Right lobe of liver (tissue), 6 donors: ENCODE measurements at regions not wholly inside any gene's neighbourhood (a gene's known extent, or its start where the extent isn't known, plus 50 kb on each side); places are given as distances from the start of the nearest gene placed in this dataset.
A peak's percentile ranks its signal among the peaks of the same experiment; 100 is the strongest.

Source experiments
- ATAC-seq, 4 donors: fragments of 200-7000 bp; cut with Tn5 transposase; one replicate each; pipeline ENCODE4 v1.9.1; 2020; ENCODE audit warnings: mild to moderate bottlenecking in 4 of 4, moderate library complexity in 4 of 4
- DNase-seq, 3 donors: peaks; one replicate each; pipeline ENCODE4 v3.0.0-alpha.2; 2020
- H3K27ac ChIP-seq, 3 donors: fragments of 200-600 bp; one replicate each; pipeline ENCODE4 v1.8.0; 2022
- H3K27me3 ChIP-seq, 2 donors: fragments of 200-600 bp; one replicate each; pipeline ENCODE4 v1.8.0; 2022
- H3K36me3 ChIP-seq, 4 donors: fragments of 200-600 bp; sonication (generic) in 1 of 4; one replicate each; pipeline versions ENCODE4 v1.5.1 to v1.8.0; 2017 to 2022; ENCODE audit warnings: control low read depth in 1 of 4
- H3K4me1 ChIP-seq, 4 donors: fragments of 200-600 bp; sonication (generic) in 1 of 4; one replicate each; pipeline versions ENCODE4 v1.5.1 to v1.8.0; 2017 to 2022; ENCODE audit warnings: control low read depth in 1 of 4
- H3K4me3 ChIP-seq, 3 donors: fragments of 200-600 bp; one replicate each; pipeline ENCODE4 v1.8.0; 2022
- H3K9me3 ChIP-seq, 4 donors: fragments of 200-600 bp; sonication (generic) in 1 of 4; one replicate each; pipeline versions ENCODE4 v1.5.1 to v1.8.0; 2017 to 2022; ENCODE audit warnings: control low read depth in 1 of 4
- POLR2A ChIP-seq: fragments of 450-650 bp; IDR thresholded peaks from one replicate; pipeline ENCODE4 v1.6.1; 2017; ENCODE audit warnings: antibody characterized with exemption, mild to moderate bottlenecking
- WGBS: methylation state at CpG from one replicate; pipeline ENCODE4 v1.1.6; 2018; ENCODE audit warnings: low coverage, low lambda C conversion rate; ENCODE audit not compliant: insufficient coverage; ENCODE audit errors: missing lambda C conversion rate; 5-methylcytosine and 5-hydroxymethylcytosine counted together
- intact Hi-C, 2 donors: fragments of 100-400 bp; cut with DNase I; formaldehyde crosslinking; loops; one replicate each; pipeline versions ENCODE4 v1.11.2 to v1.14.1; 2022
- TF ChIP-seq, protein P1 (sequence below), 4 donors: fragments of 200-600 bp in 3 of 4; fragments of 450-650 bp in 1 of 4; IDR thresholded peaks; one replicate each; pipeline versions ENCODE4 v1.5.1 to v1.8.0; 2016 to 2022; ENCODE audit warnings: antibody characterized with exemption in 4 of 4, mild to moderate bottlenecking in 2 of 4
- donor health status: DM: no; HTN: yes; CAD: no.
- donor health status: DM: no; HTN: no; CAD: no.
- donor health status: DM: no; HTN: no; CAD: no.
- donor health status: DM: no; HTN: yes; CAD: no.
- donor health status: DM: no; HTN: yes; CAD: no.

DNA sequence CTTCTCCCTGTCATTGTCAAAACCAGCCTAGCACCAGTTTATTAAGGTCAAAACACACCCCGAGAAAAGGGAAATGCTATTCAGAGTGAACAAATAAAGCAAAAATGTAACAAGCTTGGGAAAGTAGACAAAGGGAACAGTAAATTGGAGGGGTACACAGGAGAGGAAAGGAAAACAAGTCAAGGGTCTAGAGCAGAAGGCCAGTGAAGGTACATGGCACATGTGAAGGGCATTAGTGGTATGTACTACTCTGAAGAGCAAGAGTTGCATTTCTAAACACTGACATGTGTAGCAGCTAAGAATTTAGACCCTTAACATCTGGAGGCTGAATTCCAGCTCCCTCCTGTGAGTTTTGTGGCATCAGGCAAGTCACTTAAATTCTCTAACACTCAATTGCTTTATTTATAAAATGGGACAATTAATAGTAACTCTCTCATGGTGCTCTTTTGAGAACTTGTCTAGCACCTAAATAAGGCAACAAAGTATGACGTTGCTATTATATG is 244.3 kb upstream of the ADAMTS9 start:
- Histone ChIP-seq H3K4me3 (no peak overlapping the region), H3K27ac (no peak overlapping the region)

DNA sequence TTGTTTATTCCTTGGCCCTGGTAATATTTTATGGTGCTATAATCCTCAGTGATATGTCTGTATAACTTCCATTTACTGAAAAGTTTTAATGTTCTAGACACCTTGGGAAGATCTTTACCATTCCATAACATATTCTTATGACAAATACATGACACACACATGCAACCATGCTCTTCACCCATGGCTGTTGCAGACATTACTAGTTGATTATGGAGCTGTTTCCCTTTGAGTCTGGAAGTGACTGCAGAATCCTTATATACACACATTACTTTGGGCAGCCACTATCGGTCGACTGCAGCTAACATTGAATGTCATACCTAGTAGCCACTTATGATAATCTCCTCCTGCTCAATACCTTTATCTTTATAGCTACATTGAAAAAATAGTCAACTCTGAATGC is 243.1 kb upstream of the ADAMTS9 start:
- Histone ChIP-seq H3K27ac (no peak overlapping the region), H3K36me3 (no peaks in the 10 kb centered on the region), H3K27me3 (no peaks in the 10 kb centered on the region), H3K9me3 (no peaks in the 10 kb centered on the region), H3K4me1 (no peaks in the 10 kb centered on the region), H3K4me3 (no peak overlapping the region)
- no peak for ATAC-seq
- 88% methylated on average over 2 of the region's 2 CpGs for WGBS
- DNase-seq, result no peak
- intact Hi-C loops, result no loop called here
- no peak for TF ChIP-seq POLR2A
- TF ChIP-seq, protein P1, sequence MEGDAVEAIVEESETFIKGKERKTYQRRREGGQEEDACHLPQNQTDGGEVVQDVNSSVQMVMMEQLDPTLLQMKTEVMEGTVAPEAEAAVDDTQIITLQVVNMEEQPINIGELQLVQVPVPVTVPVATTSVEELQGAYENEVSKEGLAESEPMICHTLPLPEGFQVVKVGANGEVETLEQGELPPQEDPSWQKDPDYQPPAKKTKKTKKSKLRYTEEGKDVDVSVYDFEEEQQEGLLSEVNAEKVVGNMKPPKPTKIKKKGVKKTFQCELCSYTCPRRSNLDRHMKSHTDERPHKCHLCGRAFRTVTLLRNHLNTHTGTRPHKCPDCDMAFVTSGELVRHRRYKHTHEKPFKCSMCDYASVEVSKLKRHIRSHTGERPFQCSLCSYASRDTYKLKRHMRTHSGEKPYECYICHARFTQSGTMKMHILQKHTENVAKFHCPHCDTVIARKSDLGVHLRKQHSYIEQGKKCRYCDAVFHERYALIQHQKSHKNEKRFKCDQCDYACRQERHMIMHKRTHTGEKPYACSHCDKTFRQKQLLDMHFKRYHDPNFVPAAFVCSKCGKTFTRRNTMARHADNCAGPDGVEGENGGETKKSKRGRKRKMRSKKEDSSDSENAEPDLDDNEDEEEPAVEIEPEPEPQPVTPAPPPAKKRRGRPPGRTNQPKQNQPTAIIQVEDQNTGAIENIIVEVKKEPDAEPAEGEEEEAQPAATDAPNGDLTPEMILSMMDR (IDR thresholded peaks at IDR 0.05), result no peak

More for the DNA sequence above, 244.3 kb upstream of the ADAMTS9 start:
- Histone ChIP-seq H3K27me3 (no peaks in the 10 kb centered on the region), H3K4me1 (no peaks in the 10 kb centered on the region), H3K9me3 (no peaks in the 10 kb centered on the region), H3K36me3 (no peaks in the 10 kb centered on the region)
- 87% methylated on average over 2 of the region's 2 CpGs for WGBS
- intact Hi-C loops, result no loop called here
- no peak for TF ChIP-seq POLR2A
- TF ChIP-seq, protein P1 (IDR thresholded peaks at IDR 0.05), result no peak
- DNase-seq (no peak), ATAC-seq (no peak)

DNA sequence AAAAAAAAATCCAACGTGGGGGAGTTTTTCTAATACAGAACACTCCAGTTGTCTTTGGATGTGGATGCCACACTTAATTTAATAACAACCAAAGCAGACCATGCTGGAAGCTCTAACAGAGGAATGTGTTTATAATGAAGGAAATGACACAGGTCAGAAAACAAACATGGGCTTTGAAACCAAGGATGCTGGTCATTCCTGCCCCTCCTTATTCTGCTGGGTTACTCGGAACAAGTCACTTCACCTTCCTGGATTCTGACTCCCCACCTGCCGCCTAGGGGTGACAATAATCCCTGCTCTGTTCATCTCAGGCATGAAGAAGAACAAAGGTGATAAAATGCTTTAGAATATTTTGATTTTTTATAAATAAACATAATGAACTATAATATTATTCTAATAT is 240.9 kb upstream of the ADAMTS9 start:
- H3K27me3 ChIP-seq, result no peaks in the 10 kb centered on the region
- H3K27ac ChIP-seq, result no peak overlapping the region
- DNase-seq, result no peak

DNA sequence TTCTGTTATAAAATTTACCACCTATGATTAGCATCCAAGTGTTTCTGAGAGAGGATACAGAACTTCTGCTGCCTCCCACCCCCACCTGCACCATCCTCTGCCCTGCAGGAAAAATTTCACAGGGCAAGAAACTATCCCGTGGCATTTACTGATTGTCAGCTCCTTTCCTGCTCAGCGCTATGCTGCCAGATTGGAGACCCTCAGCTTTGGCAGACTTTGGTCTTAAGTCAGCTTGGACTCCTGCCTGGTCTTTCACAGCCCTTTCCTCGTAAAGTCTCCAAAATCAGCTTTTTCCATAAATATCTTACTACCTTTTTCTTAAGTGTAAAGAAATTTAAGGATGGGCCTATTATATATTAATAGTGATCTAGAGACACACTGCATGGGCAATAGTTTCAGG is 239.9 kb upstream of the ADAMTS9 start:
- Histone ChIP-seq H3K4me3 (no peak overlapping the region), H3K9me3 (no peaks in the 10 kb centered on the region), H3K4me1 (no peaks in the 10 kb centered on the region), H3K36me3 (no peaks in the 10 kb centered on the region), H3K27ac (no peak overlapping the region), H3K27me3 (no peaks in the 10 kb centered on the region)
- no peak for TF ChIP-seq POLR2A
- TF ChIP-seq, protein P1 (IDR thresholded peaks at IDR 0.05), result no peak
- DNase-seq (no peak), ATAC-seq (no peak)
- WGBS, result 51% methylated on average over 3 of the region's 3 CpGs
- intact Hi-C loops, result no loop called here

More for the DNA sequence above, 240.9 kb upstream of the ADAMTS9 start:
- no peak overlapping the region for H3K4me3 ChIP-seq
- intact Hi-C loops, result no loop called here
- peak in 2 of 4 donors; percentile 31 to 41 for ATAC-seq
- no peaks in the 10 kb centered on the region for H3K9me3 ChIP-seq
- 79% methylated on average over 3 of the region's 3 CpGs for WGBS
- no peaks in the 10 kb centered on the region for H3K4me1 ChIP-seq
- TF ChIP-seq, protein P1 (IDR thresholded peaks at IDR 0.05), result no peak
- no peak for TF ChIP-seq POLR2A
- no peaks in the 10 kb centered on the region for H3K36me3 ChIP-seq

DNA sequence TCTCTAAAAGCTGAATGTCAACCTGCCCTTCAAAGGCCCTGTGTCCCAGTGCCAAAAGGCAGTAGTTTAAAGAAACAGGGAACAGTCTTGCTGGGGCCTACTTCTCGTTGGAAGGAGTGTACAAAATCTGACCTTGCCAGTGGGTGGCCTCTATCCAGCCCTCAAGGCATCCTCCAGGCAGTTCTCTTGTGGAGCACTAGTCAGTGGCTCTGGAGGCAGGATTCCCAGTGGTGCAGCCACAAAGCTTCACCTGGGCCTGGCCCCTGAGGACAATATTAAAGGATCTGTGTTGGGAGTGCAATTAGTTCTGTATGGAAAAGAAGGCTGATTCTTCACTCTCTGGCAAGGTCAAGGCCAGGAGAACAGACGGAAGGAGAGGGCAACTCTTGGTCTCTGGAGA is 237.8 kb upstream of the ADAMTS9 start:
- Histone ChIP-seq H3K4me1 (no peaks in the 10 kb centered on the region), H3K4me3 (no peak overlapping the region), H3K36me3 (no peaks in the 10 kb centered on the region), H3K9me3 (no peaks in the 10 kb centered on the region), H3K27ac (no peak overlapping the region), H3K27me3 (no peaks in the 10 kb centered on the region)
- no peak for TF ChIP-seq POLR2A
- TF ChIP-seq, protein P1 (IDR thresholded peaks at IDR 0.05), result no peak
- ATAC-seq (no peak), DNase-seq (no peak)
- WGBS, result 31% methylated on average over 2 of the region's 2 CpGs
- intact Hi-C loops, result no loop called here
